IPS-18a (cell line): ENCODE measurements at regions not wholly inside any gene's neighbourhood (a gene's known extent, or its start where the extent isn't known, plus 50 kb on each side); places are given as distances from the start of the nearest gene placed in this dataset.

ENCODE experiments used
- H3K27ac ChIP-seq: one replicate; pipeline ENCODE4 v1.5.1; 2013; ENCODE audit warnings: low read length
- H3K27me3 ChIP-seq: one replicate; pipeline ENCODE4 v1.6.1; 2013; ENCODE audit warnings: mild to moderate bottlenecking, low read length; ENCODE audit not compliant: control insufficient read depth, insufficient read depth
- H3K36me3 ChIP-seq: one replicate; pipeline ENCODE4 v1.6.1; 2013; ENCODE audit warnings: low read depth, low read length; ENCODE audit not compliant: control insufficient read depth
- H3K4me1 ChIP-seq: one replicate; pipeline ENCODE4 v1.6.1; 2013; ENCODE audit warnings: low read depth, low read length; ENCODE audit not compliant: control insufficient read depth
- H3K4me3 ChIP-seq: one replicate; pipeline ENCODE4 v1.5.1; 2013; ENCODE audit warnings: low read length
- H3K9ac ChIP-seq: one replicate; pipeline ENCODE4 v1.6.1; 2013; ENCODE audit warnings: mild to moderate bottlenecking, low read length, moderate library complexity
- H3K9me3 ChIP-seq: one replicate; pipeline ENCODE4 v1.6.1; 2013; ENCODE audit warnings: low read depth, low read length; ENCODE audit not compliant: control insufficient read depth

DNA sequence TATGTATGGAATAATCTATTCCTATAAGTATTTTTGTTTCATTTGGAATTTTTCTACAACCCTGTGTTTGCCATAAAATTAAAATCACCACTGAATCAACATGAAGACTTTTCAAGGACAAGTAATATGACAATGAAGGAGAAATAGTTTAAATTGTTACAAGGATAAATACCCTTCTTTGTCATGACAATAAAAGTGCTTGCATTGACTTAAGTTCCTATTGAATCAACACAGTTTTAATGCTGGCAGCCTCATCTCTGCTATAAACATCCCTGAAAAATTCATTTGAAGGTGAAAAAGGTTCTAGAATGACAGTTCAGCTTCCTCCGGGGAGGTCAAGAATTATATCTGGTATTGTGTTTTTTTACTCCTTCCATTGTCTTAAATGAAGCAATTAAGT lies 1105.1 kb upstream of the CDH9 start:
- no peaks in the 10 kb centered on the region for H3K9me3 ChIP-seq
- H3K4me1 ChIP-seq = peaks cover 3% of the 10 kb centered on the region
- no peaks in the 10 kb centered on the region for H3K36me3 ChIP-seq
- H3K27ac ChIP-seq = no peak overlapping the region
- H3K27me3 ChIP-seq = no peaks in the 10 kb centered on the region
- H3K9ac ChIP-seq = no peak overlapping the region
- H3K4me3 ChIP-seq = no peak overlapping the region

DNA sequence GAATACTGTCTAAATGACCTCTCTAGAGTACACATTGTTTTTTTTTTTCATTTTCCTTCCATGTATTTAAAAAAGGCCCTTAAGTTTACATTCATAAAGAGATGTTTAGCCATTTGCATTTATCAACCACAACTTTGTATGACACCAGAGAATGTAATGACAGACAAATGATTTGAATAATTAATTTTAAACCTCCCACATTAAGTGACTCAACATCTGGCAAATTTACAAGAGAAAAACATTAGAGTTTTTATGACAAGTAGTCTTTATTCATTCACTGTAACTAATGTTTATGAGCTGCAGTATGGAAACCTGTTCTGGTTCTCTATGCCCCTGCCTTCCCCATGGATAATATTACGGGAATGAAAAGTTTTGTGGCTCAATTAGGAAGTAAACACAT lies 1093.8 kb upstream of the CDH9 start:
- H3K27me3 ChIP-seq = no peaks in the 10 kb centered on the region
- no peak overlapping the region for H3K27ac ChIP-seq
- H3K4me3 ChIP-seq = no peak overlapping the region
- H3K9ac ChIP-seq = no peak overlapping the region
- no peaks in the 10 kb centered on the region for H3K4me1 ChIP-seq
- H3K36me3 ChIP-seq = no peaks in the 10 kb centered on the region
- H3K9me3 ChIP-seq = no peaks in the 10 kb centered on the region

DNA sequence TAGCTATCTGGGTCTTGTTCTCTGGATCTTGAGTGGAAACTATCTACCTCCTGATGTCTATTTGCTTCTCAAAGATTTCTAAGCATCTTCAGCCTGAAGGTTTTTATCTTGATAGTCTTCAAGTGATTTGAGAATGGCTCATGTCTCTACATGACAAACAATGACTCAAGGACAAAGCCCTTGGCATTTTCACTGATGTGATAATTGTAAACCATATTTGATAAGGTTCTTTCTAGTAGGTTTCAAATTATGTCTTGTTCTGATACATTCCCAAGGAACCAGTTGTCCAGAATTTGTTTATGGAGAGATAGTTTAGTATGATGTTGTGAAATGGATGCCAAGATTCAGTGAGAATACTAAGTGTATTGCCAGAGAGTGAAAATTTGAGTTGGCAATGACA lies 1079.3 kb upstream of the CDH9 start:
- Histone ChIP-seq H3K4me1 (no peaks in the 10 kb centered on the region), H3K4me3 (no peak overlapping the region), H3K27me3 (no peaks in the 10 kb centered on the region), H3K9me3 (no peaks in the 10 kb centered on the region), H3K36me3 (no peaks in the 10 kb centered on the region), H3K27ac (no peak overlapping the region), H3K9ac (no peak overlapping the region)

GRCh38 chr5:28117273-28117672 lies 1078.9 kb upstream of the CDH9 start:
- H3K36me3 ChIP-seq = no peaks in the 10 kb centered on the region
- H3K9ac ChIP-seq = no peak overlapping the region
- no peak overlapping the region for H3K27ac ChIP-seq
- no peak overlapping the region for H3K4me3 ChIP-seq
- no peaks in the 10 kb centered on the region for H3K4me1 ChIP-seq
- no peaks in the 10 kb centered on the region for H3K9me3 ChIP-seq
- no peaks in the 10 kb centered on the region for H3K27me3 ChIP-seq

- Histone ChIP-seq H3K36me3 (no peaks in the 10 kb centered on the region), H3K4me1 (no peaks in the 10 kb centered on the region), H3K9me3 (no peaks in the 10 kb centered on the region), H3K4me3 (no peak overlapping the region), H3K27ac (no peak overlapping the region), H3K27me3 (no peaks in the 10 kb centered on the region), H3K9ac (no peak overlapping the region)
Measured at GRCh38 chr5:28110781-28111180, 1072.4 kb upstream of the CDH9 start.

GRCh38 chr5:28104080-28104479 lies 1065.7 kb upstream of the CDH9 start:
- Histone ChIP-seq H3K9me3 (no peaks in the 10 kb centered on the region), H3K4me1 (no peaks in the 10 kb centered on the region), H3K4me3 (no peak overlapping the region), H3K36me3 (no peaks in the 10 kb centered on the region), H3K27me3 (no peaks in the 10 kb centered on the region), H3K9ac (no peak overlapping the region), H3K27ac (no peak overlapping the region)

DNA sequence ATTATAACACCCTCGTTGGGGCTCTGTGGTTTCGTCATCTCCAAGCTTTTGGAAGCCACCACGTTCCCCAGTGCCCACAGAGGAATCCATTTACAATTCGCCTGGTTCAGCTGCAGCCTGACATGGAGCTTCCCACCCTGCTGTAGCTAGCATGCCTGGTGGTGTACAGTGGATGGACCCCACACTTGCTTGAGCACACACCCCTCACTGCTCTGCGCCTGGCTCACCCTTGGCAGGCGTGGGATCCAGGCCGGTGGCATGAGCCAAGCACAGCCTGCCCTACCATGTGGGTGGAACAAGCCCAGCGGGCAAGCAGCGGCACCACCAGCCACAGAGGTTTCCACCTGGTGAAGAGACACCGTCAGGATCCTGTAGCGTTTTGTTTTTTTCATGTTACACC lies 1045.7 kb upstream of the CDH9 start:
- H3K4me1 ChIP-seq = no peaks in the 10 kb centered on the region
- H3K36me3 ChIP-seq = no peaks in the 10 kb centered on the region
- H3K4me3 ChIP-seq = no peak overlapping the region
- H3K27ac ChIP-seq = no peak overlapping the region
- H3K9ac ChIP-seq = no peak overlapping the region
- no peaks in the 10 kb centered on the region for H3K27me3 ChIP-seq
- no peaks in the 10 kb centered on the region for H3K9me3 ChIP-seq

- Histone ChIP-seq H3K9me3 (no peaks in the 10 kb centered on the region), H3K27ac (no peak overlapping the region), H3K4me3 (no peak overlapping the region), H3K27me3 (no peaks in the 10 kb centered on the region), H3K4me1 (no peaks in the 10 kb centered on the region), H3K9ac (no peak overlapping the region), H3K36me3 (no peaks in the 10 kb centered on the region)
Measured at GRCh38 chr5:28082610-28083009, 1044.2 kb upstream of the CDH9 start.

- Histone ChIP-seq H3K27ac (no peak overlapping the region), H3K9ac (no peak overlapping the region), H3K27me3 (no peaks in the 10 kb centered on the region), H3K4me3 (no peak overlapping the region), H3K4me1 (no peaks in the 10 kb centered on the region), H3K9me3 (no peaks in the 10 kb centered on the region), H3K36me3 (no peaks in the 10 kb centered on the region)
Measured at GRCh38 chr5:28077291-28078240, 1039.2 kb upstream of the CDH9 start.

GRCh38 chr5:28066856-28067255 lies 1028.5 kb upstream of the CDH9 start:
- Histone ChIP-seq H3K36me3 (no peaks in the 10 kb centered on the region), H3K9me3 (no peaks in the 10 kb centered on the region), H3K4me1 (no peaks in the 10 kb centered on the region), H3K9ac (no peak overlapping the region), H3K27me3 (no peaks in the 10 kb centered on the region), H3K27ac (no peak overlapping the region), H3K4me3 (no peak overlapping the region)

- H3K36me3 ChIP-seq = no peaks in the 10 kb centered on the region
- no peaks in the 10 kb centered on the region for H3K9me3 ChIP-seq
- H3K27ac ChIP-seq = no peak overlapping the region
- H3K9ac ChIP-seq = no peak overlapping the region
- no peaks in the 10 kb centered on the region for H3K27me3 ChIP-seq
- H3K4me1 ChIP-seq = no peaks in the 10 kb centered on the region
- no peak overlapping the region for H3K4me3 ChIP-seq
Measured at GRCh38 chr5:28065656-28066055, 1027.3 kb upstream of the CDH9 start.

DNA sequence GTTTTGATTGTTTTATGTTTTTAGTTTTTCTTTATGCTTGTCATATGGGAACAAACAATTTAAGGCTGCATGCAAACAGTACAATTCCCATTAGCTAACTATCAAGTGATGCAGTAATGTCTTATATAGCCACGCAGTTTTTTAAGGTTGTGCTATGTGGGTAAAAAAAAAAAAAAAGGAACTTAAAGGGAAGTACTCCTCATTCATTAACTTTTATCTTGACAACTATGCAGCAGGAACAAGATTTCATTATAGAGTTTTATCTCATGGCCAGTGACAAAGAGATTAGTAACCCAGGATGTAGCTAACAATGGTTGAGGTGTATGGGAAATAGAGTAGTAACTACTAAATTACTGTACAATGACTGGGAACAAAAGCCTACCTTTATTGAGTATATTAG lies 1008.2 kb upstream of the CDH9 start:
- H3K27me3 ChIP-seq = no peaks in the 10 kb centered on the region
- no peak overlapping the region for H3K27ac ChIP-seq
- no peak overlapping the region for H3K9ac ChIP-seq
- H3K4me3 ChIP-seq = no peak overlapping the region
- H3K4me1 ChIP-seq = no peaks in the 10 kb centered on the region
- H3K36me3 ChIP-seq = no peaks in the 10 kb centered on the region
- H3K9me3 ChIP-seq = no peaks in the 10 kb centered on the region
